ENCODE measurements at regions not wholly inside any gene's neighbourhood (a gene's known extent, or its start where the extent isn't known, plus 50 kb on each side); places are given as distances from the start of the nearest gene placed in this dataset.

- no peak for DNase-seq (ENCODE audit: low read depth)
- in situ Hi-C loops (cut with HindIII; ENCODE audit: low pct_unique_long_range_greater_than_20kb, low sequenced_read_pairs) = no loop called here
Measured at GRCh38 chr3:184471439-184471838, 90.1 kb upstream of the EPHB3 start.

- DNase-seq (ENCODE audit: low read depth) = no peak
- in situ Hi-C loops (cut with HindIII; ENCODE audit: low pct_unique_long_range_greater_than_20kb, low sequenced_read_pairs) = no loop called here
Measured at GRCh38 chr3:184472723-184473428, 88.7 kb upstream of the EPHB3 start.

DNA sequence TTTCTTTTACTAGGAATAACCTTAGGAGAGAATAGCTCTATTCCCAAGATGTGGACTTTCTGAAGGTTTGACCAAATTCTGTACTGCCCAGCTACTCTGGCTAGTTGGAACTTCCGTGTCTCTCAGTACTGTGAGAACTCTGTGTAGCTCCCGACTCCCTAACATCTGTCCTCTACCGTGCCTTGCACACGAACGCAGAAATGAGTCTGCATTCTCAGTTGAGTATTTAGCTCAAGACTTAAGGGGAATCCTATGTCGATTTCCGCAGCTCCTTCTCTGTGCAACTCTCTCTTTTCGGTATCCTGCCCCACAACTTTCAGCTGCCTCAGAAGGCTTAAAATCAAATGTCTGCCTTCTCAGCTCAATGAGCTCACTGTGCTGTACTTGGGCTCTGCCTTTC, 86.7 kb upstream of the EPHB3 start:
- DNase-seq (ENCODE audit: low read depth) = no peak
- in situ Hi-C loops (cut with HindIII; ENCODE audit: low pct_unique_long_range_greater_than_20kb, low sequenced_read_pairs) = no loop called here

DNA sequence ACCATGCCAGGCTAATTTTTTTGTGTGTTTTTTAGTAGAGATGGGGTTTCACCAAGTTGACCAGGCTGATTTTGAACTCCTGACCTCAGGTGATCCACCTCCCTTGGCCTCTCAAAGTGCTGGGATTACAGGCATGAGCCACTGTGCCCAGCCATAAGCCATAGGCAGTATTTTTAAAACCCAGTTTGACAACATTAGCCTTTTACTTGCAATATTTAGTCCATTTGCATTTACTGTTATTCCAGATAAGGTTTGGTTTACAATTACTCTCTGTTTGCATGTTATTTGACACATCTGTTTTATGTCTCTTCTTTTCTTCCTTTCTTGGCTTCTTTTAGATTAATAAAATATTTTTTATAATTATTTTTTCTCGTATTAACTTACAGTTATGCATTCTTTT, 83.6 kb upstream of the EPHB3 start:
- in situ Hi-C loops (cut with HindIII; ENCODE audit: low pct_unique_long_range_greater_than_20kb, low sequenced_read_pairs) = no loop called here
- DNase-seq (ENCODE audit: low read depth) = no peak

DNA sequence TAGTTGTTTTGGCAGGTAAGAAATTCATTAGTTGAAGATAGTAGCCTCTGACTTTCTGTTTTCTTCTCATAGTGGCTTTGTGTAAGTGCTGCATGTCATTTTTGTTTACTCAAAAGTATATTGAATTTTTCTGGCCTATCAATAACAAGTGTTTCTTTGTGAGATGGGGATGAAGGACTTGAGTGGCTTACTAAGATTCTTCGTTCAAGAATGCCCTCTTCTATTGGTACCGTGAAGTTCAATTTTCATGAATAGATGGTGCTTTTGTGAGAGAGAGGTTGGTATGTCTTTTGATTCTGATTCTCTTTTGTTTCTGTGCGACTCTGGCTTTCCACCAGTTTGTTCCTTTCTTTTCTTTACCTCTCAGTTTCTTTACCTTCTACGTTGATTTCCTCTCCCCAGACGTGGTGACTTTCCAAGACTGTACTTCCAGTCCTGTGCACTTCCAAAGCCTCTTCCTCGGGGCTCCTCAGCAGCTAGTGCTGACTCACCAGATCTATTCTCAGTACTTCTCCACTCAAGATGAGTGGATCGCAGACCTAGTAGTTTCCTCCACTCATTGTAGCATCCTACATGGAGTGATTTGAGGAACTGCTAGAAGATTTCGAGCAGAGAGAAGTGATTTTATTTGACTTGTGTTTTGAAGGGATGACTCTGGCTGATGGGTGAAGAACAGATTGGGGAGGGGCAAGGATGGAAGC, 82.0 kb upstream of the EPHB3 start:
- DNase-seq (ENCODE audit: low read depth) = no peak
- in situ Hi-C loops (cut with HindIII; ENCODE audit: low pct_unique_long_range_greater_than_20kb, low sequenced_read_pairs) = no loop called here

DNA sequence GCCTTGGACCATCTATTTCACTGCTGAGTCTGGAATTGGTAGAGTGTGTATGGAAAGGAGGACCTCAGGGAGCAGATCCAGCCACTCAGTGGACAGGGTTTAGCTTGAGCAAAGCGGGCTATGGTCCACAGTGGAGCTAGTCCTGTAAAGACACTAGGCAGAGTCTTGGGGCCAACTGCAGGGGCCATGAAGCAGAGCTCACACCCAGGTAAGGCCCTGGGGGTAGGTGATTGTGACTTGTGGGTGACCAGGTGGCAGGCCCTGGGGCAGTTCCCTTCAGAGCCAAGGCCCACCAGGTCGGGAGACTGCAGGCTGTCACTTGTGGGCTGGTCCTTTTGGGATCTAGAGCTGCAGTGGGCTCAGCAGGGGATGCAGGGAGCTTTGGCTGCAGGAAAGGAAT, 80.8 kb upstream of the EPHB3 start:
- no peak for DNase-seq (ENCODE audit: low read depth)
- in situ Hi-C loops (cut with HindIII; ENCODE audit: low pct_unique_long_range_greater_than_20kb, low sequenced_read_pairs) = no loop called here

DNA sequence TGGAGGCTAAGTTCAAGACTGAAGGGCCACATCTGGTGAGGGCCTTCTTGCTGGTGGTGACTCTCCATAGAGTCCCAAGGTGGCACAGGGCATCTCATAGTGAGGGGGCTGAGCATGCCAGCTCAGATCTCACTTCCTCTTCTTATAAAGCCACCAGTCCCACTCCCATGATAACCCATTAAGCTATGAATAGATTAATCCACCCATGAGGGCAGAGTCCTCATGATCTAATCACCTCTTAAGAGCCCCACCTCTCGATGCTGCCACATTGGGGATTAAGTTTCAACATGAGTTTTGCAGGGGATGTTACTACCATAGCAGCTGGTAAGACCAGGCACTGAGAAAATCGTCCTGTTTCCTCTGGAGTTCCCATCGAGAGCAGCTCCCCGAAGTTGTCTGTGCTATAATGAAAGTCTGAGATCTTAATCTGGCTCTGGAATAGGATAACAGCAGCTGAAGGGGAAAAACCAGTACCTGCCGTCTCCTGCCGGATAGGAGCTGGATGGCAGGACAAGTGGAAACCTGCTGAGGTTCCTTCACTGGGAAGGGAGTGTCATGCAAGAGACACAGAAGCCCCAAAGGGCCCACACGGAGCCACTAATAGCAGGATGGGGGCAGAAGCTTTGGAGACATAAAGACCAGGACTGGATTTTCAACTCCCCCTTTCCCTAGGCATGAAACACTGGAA, 79.5 kb upstream of the EPHB3 start:
- no peak for DNase-seq (ENCODE audit: low read depth)
- in situ Hi-C loops (cut with HindIII; ENCODE audit: low pct_unique_long_range_greater_than_20kb, low sequenced_read_pairs) = no loop called here

DNA sequence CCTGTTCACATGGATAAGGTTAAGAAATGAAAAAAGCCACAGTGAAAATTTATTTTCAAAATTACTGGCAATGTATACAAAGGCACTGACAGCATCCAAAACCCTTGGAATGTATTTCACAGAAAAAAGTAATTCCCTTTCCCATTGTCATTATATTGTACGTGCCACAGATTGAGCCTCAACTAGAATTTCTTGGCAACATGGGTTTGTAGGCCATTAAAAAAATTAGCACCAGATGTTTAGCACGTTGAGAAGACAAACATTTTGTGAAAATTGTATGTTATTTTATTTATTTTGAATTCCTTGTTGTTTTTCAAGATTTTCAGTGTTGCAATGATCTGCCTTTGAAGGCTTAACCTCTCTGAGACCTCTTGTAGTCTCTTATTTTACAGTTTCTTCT, 76.3 kb upstream of the EPHB3 start:
- DNase-seq (ENCODE audit: low read depth) = no peak
- in situ Hi-C loops (cut with HindIII; ENCODE audit: low pct_unique_long_range_greater_than_20kb, low sequenced_read_pairs) = no loop called here

- in situ Hi-C loops (cut with HindIII; ENCODE audit: low pct_unique_long_range_greater_than_20kb, low sequenced_read_pairs) = no loop called here
- DNase-seq (ENCODE audit: low read depth) = no peak
Measured at GRCh38 chr3:184485906-184486305, 75.7 kb upstream of the EPHB3 start.

- no peak for DNase-seq (ENCODE audit: low read depth)
- in situ Hi-C loops (cut with HindIII; ENCODE audit: low pct_unique_long_range_greater_than_20kb, low sequenced_read_pairs) = no loop called here
Measured at GRCh38 chr3:184486614-184487013, 75.0 kb upstream of the EPHB3 start.

GRCh38 chr3:184488577-184488976, 73.0 kb upstream of the EPHB3 start:
- no peak for DNase-seq (ENCODE audit: low read depth)
- in situ Hi-C loops (cut with HindIII; ENCODE audit: low pct_unique_long_range_greater_than_20kb, low sequenced_read_pairs) = no loop called here

- no peak for DNase-seq (ENCODE audit: low read depth)
Measured at GRCh38 chr3:184489268-184489841, 72.2 kb upstream of the EPHB3 start.

DNA sequence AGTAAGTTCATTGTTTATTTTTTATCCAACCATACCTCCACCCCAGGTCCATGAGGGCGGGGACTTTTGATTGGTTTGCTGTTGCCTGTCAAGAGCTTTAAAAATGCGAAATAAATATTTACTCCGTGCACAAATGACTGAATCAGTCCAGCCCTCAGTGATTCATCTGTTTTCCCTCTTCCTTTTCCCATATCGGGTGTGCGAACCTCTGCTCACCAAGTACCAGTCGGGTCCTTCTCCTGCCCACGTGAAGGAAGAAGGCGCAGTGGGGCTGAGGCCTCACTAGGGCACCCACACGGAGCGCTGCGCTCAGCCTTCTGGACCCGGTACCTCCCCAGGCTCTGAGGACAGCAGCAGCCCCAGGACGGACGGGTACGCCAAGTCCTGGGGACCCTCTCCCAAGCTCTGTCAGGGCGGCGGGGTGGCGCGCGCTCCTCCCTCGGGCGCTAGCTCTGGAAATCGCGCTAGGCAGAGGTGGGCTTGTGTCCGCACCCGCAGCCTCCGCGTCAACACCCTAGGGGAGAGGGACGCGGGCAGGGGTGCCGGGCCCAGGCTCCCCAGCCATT, 70.5 kb upstream of the EPHB3 start:
- DNase-seq (ENCODE audit: low read depth) = peak; percentile 92
- in situ Hi-C loops (cut with HindIII; ENCODE audit: low pct_unique_long_range_greater_than_20kb, low sequenced_read_pairs) = no loop called here

More at GRCh38 chr3:184489268-184489841, 72.2 kb upstream of the EPHB3 start:
- in situ Hi-C loops (cut with HindIII; ENCODE audit: low pct_unique_long_range_greater_than_20kb, low sequenced_read_pairs) = no loop called here

GRCh38 chr3:184491867-184492615, 69.5 kb upstream of the EPHB3 start:
- in situ Hi-C loops (cut with HindIII; ENCODE audit: low pct_unique_long_range_greater_than_20kb, low sequenced_read_pairs) = no loop called here
- no peak for DNase-seq (ENCODE audit: low read depth)

DNA sequence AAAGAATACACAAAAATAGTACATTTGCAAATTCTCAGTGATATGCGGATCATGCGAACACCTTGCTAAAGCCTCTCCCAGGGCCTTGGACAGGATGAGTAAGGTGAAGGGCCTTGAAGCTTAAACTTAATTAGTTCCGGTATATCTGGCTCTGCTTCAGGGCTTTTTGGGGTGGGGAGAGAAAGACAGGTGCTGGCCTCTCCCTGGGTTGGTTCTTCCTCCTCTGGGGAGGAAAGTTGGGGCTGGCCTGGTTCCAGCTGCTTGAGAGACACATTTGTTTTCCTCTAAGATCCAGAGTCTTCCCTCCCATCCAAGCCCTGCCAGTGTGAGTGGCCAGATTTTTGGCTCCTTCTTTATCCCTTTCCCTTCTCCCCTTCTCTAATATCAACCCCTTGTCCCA, 64.7 kb upstream of the EPHB3 start:
- in situ Hi-C loops (cut with HindIII; ENCODE audit: low pct_unique_long_range_greater_than_20kb, low sequenced_read_pairs) = no loop called here
- DNase-seq (ENCODE audit: low read depth) = no peak

DNA sequence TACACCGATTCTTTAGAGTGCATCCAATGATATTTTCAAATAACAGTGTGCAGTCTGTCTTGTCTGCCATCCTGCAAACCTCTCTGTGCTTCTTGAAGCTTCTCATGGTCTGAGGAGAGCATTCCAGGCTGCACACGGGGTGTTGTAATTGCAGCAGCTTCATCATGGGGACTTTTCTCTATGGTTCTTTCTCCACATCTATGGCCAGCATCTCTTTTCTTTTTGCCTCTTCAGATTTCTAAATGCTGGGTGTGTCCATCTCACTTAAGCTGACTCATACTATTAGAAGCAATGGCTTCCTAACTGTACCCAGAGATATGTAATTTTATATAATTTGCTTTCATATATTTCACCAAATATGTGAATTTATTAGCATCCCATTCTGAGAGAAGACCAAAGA, 63.8 kb upstream of the EPHB3 start:
- in situ Hi-C loops (cut with HindIII; ENCODE audit: low pct_unique_long_range_greater_than_20kb, low sequenced_read_pairs) = no loop called here
- DNase-seq (ENCODE audit: low read depth) = no peak

GRCh38 chr3:184498986-184499606, 62.5 kb upstream of the EPHB3 start:
- DNase-seq (ENCODE audit: low read depth) = no peak
- in situ Hi-C loops (cut with HindIII; ENCODE audit: low pct_unique_long_range_greater_than_20kb, low sequenced_read_pairs) = no loop called here

All from Caki2 (cell line).